GM18502 (cell line): ENCODE measurements at regions not wholly inside any gene's neighbourhood (a gene's known extent, or its start where the extent isn't known, plus 50 kb on each side); places are given as distances from the start of the nearest gene placed in this dataset.

ENCODE experiments used
- ATAC-seq: cut with Tn5 transposase; IDR thresholded peaks from one replicate; pipeline ENCODE4 v1.9.1; 2021; ENCODE audit warnings: mild to moderate bottlenecking; ENCODE audit not compliant: unreplicated experiment, poor library complexity

- ATAC-seq, result no peak
Measured at GRCh38 chr2:181320638-181321037, 136.5 kb upstream of the ITGA4 start.

- no peak for ATAC-seq
Measured at GRCh38 chr2:181324912-181325311, 132.3 kb upstream of the ITGA4 start.

- no peak for ATAC-seq
Measured at GRCh38 chr2:181326661-181327060, 130.5 kb upstream of the ITGA4 start.

- no peak for ATAC-seq
Measured at GRCh38 chr2:181330286-181330685, 126.9 kb upstream of the ITGA4 start.

- no peak for ATAC-seq
Measured at GRCh38 chr2:181332044-181332605, 125.1 kb upstream of the ITGA4 start.

GRCh38 chr2:181334158-181334826 lies 122.9 kb upstream of the ITGA4 start:
- ATAC-seq, result no peak

GRCh38 chr2:181340891-181341290 lies 116.3 kb upstream of the ITGA4 start:
- no peak for ATAC-seq

GRCh38 chr2:181341855-181342600 lies 115.2 kb upstream of the ITGA4 start:
- no peak for ATAC-seq

GRCh38 chr2:181348107-181348837 lies 108.9 kb upstream of the ITGA4 start:
- peak; percentile 86 for ATAC-seq

GRCh38 chr2:181352158-181352557 lies 105.0 kb upstream of the ITGA4 start:
- peak; percentile 58 for ATAC-seq

- no peak for ATAC-seq
Measured at GRCh38 chr2:181354626-181355025, 102.6 kb upstream of the ITGA4 start.

GRCh38 chr2:181356526-181357130 lies 100.6 kb upstream of the ITGA4 start:
- no peak for ATAC-seq

- ATAC-seq, result peak; percentile 77
Measured at GRCh38 chr2:181357979-181358378, 99.2 kb upstream of the ITGA4 start.

GRCh38 chr2:181362561-181362960 lies 94.6 kb upstream of the ITGA4 start:
- no peak for ATAC-seq

- no peak for ATAC-seq
Measured at GRCh38 chr2:181363164-181363563, 94.0 kb upstream of the ITGA4 start.

GRCh38 chr2:181364492-181365170 lies 92.6 kb upstream of the ITGA4 start:
- no peak for ATAC-seq

- ATAC-seq, result no peak
Measured at GRCh38 chr2:181366675-181367175, 90.5 kb upstream of the ITGA4 start.

GRCh38 chr2:181367411-181367810 lies 89.8 kb upstream of the ITGA4 start:
- ATAC-seq, result no peak

- ATAC-seq, result no peak
Measured at GRCh38 chr2:181367906-181368435, 89.2 kb upstream of the ITGA4 start.

GRCh38 chr2:181370126-181370525 lies 87.1 kb upstream of the ITGA4 start:
- no peak for ATAC-seq
